ENCODE measurements at regions not wholly inside any gene's neighbourhood (a gene's known extent, or its start where the extent isn't known, plus 50 kb on each side); places are given as distances from the start of the nearest gene placed in this dataset.

DNA sequence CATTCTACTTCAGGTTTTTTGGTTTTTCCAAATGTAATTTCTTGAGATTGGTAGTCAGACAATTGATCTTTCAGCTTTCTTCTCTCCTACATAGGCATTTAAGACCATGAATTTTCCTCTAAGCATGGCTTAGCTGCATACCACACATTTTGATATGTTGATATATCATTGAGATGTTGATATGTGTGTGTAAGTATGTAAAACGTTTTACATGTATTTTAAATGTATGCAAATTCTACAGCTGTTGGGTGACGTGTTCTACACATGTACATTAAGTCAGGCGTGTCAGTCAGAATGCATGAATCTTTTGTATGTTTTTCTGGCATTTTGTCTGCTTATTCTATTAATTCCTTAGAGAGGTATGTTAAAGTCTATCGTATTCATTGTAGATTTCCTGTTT lies 228.2 kb downstream of the CDH26 start:
- no peak overlapping the region for H4K5ac ChIP-seq (ENCODE audit: insufficient read length, low read depth, low read length)
- H4K91ac ChIP-seq (replicated peaks; ENCODE audit: insufficient read length, low read length), result no peak overlapping the region
- H3K4me2 ChIP-seq (ENCODE audit: insufficient read depth in 1 of 2, low read depth in 2 of 2, low read length in 2 of 2), result no peak overlapping the region
- no peak overlapping the region for H4K8ac ChIP-seq (ENCODE audit: extremely low read depth, insufficient read depth, low read length)
- H3K4me1 ChIP-seq (replicated peaks in 1 of 4; ENCODE audit: control insufficient read depth in 3 of 4, insufficient read depth in 4 of 4, low read length in 3 of 4), result no peaks in the 10 kb centered on the region
- H2BK5ac ChIP-seq (ENCODE audit: low read depth, low read length), result no peak overlapping the region
- DNase-seq (ENCODE audit: low read depth in 1 of 2, low spot score in 2 of 2), result no peak
- no peak for FAIRE-seq
- WGBS, 2 experiments (ENCODE audit: extremely low coverage in 1 of 2, insufficient coverage in 1 of 2, insufficient read length in 1 of 2, insufficient replicate concordance in 2 of 2, low coverage in 1 of 2, low lambda C conversion rate in 2 of 2, missing lambda C conversion rate in 1 of 2), result 78% methylated on average over 4 of the region's 4 CpGs; no CpG with 5 or more reads in 1 of the 2 experiments
- no peak overlapping the region for H3K9ac ChIP-seq (replicated peaks in 1 of 4; ENCODE audit: extremely low read depth in 1 of 4, low read depth in 3 of 4, low read length in 3 of 4)
- H3K9me3 ChIP-seq (ENCODE audit: insufficient read depth in 2 of 2, low read depth in 1 of 2, low read length in 1 of 2), result peaks cover 9 to 17% of the 10 kb centered on the region in 2 experiments; a peak in 2 of 4 replicates
- H3K23ac ChIP-seq (ENCODE audit: insufficient read length), result no peak overlapping the region
- TF ChIP-seq KDM5A (IDR thresholded peaks at IDR 0.05; ENCODE audit: low read length) (no peak), SP1 (IDR thresholded peaks at IDR 0.05; ENCODE audit: low read depth, low read length) (no peak), SAP30 (IDR thresholded peaks at IDR 0.05; ENCODE audit: insufficient read depth, insufficient replicate concordance, low read length) (no peak), SIN3A (conservative IDR thresholded peaks at IDR 0.05 in 1 of 2, IDR thresholded peaks at IDR 0.05 in 1 of 2; ENCODE audit: low read depth in 1 of 2, low read length in 2 of 2) (no peak), RAD21 (IDR thresholded peaks at IDR 0.05 in 1 of 2, conservative IDR thresholded peaks at IDR 0.05 in 1 of 2; ENCODE audit: low read depth in 2 of 2, low read length in 2 of 2) (no peak), GTF2F1 (IDR thresholded peaks at IDR 0.05; ENCODE audit: borderline replicate concordance, low read depth, low read length) (no peak), SIRT6 (IDR thresholded peaks at IDR 0.05; ENCODE audit: low read length) (no peak), KDM1A (IDR thresholded peaks at IDR 0.05; ENCODE audit: borderline replicate concordance, low read length) (no peak), BCL11A (IDR thresholded peaks at IDR 0.05; ENCODE audit: low read depth in 2 of 2, low read length in 2 of 2) (no peak), SIX5 (IDR thresholded peaks at IDR 0.05; ENCODE audit: low read depth, low read length) (no peak), ASH2L (IDR thresholded peaks at IDR 0.05; ENCODE audit: low read length) (no peak), RXRA (IDR thresholded peaks at IDR 0.05; ENCODE audit: insufficient read depth, low read depth, low read length) (no peak), HDAC6 (IDR thresholded peaks at IDR 0.05; ENCODE audit: low read depth, low read length) (no peak)
- TF ChIP-seq, protein P1, sequence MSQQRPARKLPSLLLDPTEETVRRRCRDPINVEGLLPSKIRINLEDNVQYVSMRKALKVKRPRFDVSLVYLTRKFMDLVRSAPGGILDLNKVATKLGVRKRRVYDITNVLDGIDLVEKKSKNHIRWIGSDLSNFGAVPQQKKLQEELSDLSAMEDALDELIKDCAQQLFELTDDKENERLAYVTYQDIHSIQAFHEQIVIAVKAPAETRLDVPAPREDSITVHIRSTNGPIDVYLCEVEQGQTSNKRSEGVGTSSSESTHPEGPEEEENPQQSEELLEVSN (IDR thresholded peaks at IDR 0.05), result no peak
- H2BK120ac ChIP-seq (replicated peaks; ENCODE audit: low read depth, low read length), result no peak overlapping the region
- no peak overlapping the region for H3K56ac ChIP-seq (replicated peaks; ENCODE audit: insufficient read length, low read depth, low read length)
- H2AK5ac ChIP-seq (ENCODE audit: low read depth, low read length), result no peak overlapping the region
- H3K79me1 ChIP-seq (ENCODE audit: low read depth, low read length), result no peaks in the 10 kb centered on the region
- H3K79me2 ChIP-seq (ENCODE audit: control insufficient read depth in 1 of 2, insufficient read depth in 2 of 2, low read length in 2 of 2), result no peaks in the 10 kb centered on the region
- no peak overlapping the region for H3K18ac ChIP-seq (ENCODE audit: extremely low read depth, low read length)
- no peaks in the 10 kb centered on the region for H4K20me1 ChIP-seq (replicated peaks in 1 of 2; ENCODE audit: control insufficient read depth in 1 of 2, insufficient read depth in 2 of 2, low read length in 2 of 2)
- no peak overlapping the region for H2BK15ac ChIP-seq (ENCODE audit: low read length)
- no peaks in the 10 kb centered on the region for H3K23me2 ChIP-seq (ENCODE audit: low read depth, low read length)
- no peak overlapping the region for H2BK12ac ChIP-seq (ENCODE audit: low read depth, low read length)
- no peak overlapping the region for H3K27ac ChIP-seq (ENCODE audit: low read depth, low read length)
- H2BK20ac ChIP-seq (ENCODE audit: low read length), result no peak overlapping the region
- no peaks in the 10 kb centered on the region for H3K36me3 ChIP-seq (ENCODE audit: control insufficient read depth in 2 of 4, insufficient read depth in 4 of 4, low read length in 3 of 4)
- POLR2A ChIA-PET (ENCODE audit: partially characterized antibody), result no interaction called here
- no peak overlapping the region for H3K14ac ChIP-seq (ENCODE audit: insufficient read length)
- no peak overlapping the region for H3K4ac ChIP-seq (replicated peaks; ENCODE audit: insufficient read length, low read depth, low read length)
- no peak overlapping the region for H2AFZ ChIP-seq (ENCODE audit: low read length)
- CTCF ChIA-PET (ENCODE audit: partially characterized antibody), result no interaction called here
- no peak overlapping the region for H3K4me3 ChIP-seq (ENCODE audit: extremely low read depth in 1 of 4, insufficient read depth in 2 of 4, low read depth in 3 of 4, low read length in 4 of 4)
- H3K27me3 ChIP-seq (replicated peaks in 1 of 4; ENCODE audit: control insufficient read depth in 3 of 4, extremely low read depth in 1 of 4, insufficient read depth in 3 of 4, low read length in 3 of 4), result peaks cover 0 to 3% (median 0%) of the 10 kb centered on the region in 4 experiments; a peak in 1 of 7 replicates

Data from H1 (cell line).